GM19438 (cell line): ENCODE measurements at regions not wholly inside any gene's neighbourhood (a gene's known extent, or its start where the extent isn't known, plus 50 kb on each side); places are given as distances from the start of the nearest gene placed in this dataset.

ENCODE experiments used
- ATAC-seq: cut with Tn5 transposase; IDR thresholded peaks from one replicate; pipeline ENCODE4 v1.9.1; 2021; ENCODE audit warnings: low read depth; ENCODE audit not compliant: unreplicated experiment

DNA sequence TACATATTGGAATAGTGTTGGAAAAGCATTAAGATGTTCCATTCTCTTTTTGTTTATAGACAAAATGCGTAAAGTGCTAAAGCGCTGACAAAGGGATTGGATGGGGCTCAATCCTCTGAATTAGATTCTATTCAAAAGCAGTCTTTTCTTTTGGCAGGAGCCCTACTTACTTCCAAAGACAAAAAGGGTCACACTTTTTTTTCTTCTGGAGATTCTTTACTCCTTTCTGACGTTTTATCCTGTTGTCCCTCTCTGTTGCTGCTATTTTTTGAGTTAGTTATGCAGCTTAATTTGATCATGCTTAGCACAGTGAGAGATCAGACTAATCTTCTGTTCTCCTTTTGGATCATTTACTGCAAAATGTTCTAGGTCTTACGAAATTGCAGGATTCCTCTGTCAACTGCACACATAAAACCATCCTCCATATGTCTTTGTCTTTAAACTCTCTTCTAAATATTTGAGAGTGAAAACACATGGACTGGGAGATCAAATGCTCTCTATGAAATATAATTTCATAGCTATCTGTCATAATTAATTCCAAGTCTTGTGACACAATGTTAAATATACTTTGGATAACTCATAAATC, 656.4 kb upstream of the ADGRL2 start:
- ATAC-seq: no peak

DNA sequence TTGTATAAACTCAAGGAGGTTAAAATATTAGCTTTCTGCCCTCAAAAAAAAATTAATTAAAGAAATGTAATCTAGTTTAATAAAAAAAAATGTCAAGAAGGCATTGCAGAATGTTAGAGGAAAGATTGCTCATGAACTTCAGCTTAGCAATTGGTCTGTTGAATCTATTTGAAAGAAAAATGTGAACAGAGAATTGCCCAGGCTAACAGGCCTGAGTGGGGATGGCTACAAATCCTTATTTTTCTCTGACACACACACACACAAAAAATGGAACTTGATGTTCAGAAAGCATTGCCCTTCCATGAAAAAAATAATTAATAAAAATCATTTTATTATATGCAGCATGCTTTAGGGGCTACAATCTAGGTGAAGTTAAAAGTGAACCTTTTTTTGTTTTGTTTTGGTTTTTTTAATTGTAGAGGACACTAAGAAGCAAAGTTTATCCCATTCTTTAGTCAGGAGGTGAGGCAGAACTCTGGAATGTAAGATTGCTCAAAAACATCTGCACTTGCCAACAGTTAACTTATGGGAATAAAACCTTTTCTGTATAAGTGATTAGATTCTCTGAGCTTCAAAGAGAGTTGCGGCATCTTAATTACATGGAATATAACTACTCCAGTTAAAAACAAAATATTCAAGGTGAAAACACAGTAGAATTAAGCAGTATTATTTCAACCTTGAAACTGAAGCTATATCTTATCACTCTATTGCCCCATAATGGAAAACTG, 658.5 kb upstream of the ADGRL2 start:
- no peak for ATAC-seq

DNA sequence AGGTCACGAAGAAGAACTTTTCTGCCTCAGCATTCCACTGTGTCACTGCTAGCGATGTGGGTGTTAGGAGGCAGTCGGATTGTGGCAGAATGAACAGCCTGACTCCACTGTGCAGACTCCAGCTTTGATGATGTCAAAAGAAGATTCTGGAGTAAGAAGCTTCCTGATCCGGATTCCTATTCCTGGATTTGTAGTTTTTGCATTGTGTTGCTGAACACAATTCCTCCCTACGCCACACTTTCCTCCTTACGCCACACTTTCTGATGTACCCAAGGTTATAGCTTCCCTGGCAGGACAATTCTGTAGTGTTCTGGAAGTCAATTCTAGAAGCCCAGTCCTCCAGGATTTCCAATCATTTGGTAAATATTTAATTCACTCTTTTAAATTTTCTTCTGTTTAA, 665.2 kb upstream of the ADGRL2 start:
- no peak for ATAC-seq

DNA sequence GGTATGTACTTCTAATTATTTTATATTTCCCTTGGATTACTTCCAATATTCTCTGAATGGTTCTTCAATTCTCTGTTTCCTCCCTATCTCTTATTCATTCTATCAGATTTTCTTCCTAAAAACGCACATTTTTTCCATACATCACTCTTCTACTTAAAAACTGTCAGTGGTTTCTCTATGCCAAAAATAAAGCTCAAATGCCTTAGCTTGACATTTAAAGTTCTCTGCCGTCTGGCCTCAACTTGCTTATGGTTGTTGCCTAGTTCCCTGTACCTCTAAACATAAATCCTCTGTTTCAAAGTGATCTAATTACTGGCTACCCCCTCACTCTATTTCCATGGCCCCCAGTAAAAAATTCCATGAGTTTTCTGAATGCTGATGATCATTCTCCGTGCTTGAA, 671.0 kb upstream of the ADGRL2 start:
- ATAC-seq: no peak

DNA sequence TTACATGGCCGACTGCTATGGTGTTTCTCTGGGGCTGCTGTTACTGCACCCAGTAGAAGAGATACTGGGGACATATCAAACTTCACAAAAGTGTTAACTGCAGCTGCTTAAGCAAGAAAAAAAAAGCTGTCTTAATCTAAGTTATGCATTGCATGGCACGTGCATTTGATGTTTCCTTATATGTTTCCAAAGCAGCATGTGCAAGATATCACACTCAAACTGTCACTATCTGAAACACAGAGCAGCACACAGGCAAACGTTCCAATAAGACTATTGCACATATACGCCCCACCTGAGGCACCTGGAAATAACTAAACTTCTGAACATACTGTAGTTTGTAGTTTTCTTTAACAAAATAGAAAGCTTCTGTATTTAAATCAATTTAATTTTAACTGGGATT, 671.4 kb upstream of the ADGRL2 start:
- no peak for ATAC-seq

DNA sequence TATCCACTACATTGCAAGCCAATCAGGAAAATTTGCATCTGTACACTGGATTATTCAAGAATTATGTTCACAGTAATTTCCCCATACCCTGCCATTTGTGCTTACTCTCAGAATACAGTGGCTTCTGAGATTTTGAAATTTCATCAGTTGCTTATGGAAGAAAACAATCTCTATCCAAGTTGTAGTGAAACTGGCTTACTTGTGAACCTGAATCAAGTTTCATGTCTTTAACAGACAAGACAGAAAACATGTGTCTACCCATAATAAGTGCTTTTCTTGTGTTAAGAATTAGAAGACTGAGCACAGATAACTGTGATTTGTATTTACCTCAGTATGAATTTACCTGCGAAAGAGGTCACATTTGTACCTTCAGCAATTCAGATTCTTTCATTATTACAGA, 672.7 kb upstream of the ADGRL2 start:
- ATAC-seq: no peak

DNA sequence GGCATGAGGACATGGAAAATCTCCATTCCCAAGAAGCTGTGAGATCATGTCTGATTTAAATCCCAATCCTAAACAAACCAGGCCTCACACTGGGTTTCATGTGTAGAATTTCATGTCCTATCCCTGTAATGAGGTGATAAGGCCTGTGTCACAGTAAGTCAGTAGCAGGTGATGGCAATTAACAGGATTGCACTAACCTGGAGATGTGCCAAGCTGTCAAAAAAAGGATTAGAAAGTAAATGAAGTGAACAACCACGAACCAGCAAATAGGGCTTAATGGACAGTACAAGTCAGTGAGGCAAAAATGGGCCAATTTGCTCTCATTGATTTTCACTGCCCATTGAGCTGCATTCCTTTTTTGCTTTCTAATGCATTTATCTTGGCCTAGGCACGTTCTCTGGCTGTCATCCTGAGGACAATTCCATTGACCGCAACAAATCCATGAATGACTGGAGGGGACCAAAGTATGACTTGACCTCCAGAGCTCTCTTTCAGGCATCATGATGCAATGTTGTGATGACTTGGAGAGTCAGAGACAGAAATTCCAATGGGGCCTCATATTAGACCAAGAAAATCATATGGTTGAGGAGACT, 673.6 kb upstream of the ADGRL2 start:
- no peak for ATAC-seq

DNA sequence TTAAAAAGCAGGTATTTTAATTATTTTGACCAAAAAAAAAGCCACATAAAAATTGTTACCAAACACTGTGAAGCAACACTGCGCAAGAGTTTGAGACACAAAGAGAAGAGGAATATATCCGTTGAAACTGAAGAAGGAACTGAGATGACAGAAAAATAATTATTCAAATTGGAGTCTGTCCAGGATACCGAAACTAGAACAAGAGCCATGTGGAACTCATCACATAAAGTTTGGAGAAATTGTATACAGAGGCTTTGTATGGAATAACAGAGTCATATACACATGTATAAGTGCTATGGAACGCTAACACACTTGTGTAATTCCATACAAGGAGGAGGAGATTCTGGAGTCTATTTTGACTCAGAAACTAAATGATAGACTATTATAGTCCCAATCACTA, 675.1 kb upstream of the ADGRL2 start:
- no peak for ATAC-seq

DNA sequence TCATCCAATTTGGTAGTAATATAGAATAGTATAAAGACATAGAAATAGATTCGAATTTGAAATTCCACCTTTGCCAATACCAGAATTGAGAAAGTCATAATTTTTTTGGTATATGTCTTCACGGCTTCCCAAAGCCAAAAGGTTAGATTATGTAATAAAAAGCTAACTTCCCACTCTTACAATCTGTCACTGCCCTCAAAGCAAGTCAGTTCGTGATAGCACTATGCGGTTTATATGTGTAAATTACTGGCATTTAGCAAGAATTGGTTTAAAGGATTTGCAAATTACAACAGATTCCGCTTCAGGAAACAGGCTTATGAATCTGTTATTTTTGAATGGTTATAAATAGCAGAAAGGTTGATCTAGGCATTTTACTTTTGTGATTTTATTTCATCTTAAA, 679.4 kb upstream of the ADGRL2 start:
- ATAC-seq: no peak

DNA sequence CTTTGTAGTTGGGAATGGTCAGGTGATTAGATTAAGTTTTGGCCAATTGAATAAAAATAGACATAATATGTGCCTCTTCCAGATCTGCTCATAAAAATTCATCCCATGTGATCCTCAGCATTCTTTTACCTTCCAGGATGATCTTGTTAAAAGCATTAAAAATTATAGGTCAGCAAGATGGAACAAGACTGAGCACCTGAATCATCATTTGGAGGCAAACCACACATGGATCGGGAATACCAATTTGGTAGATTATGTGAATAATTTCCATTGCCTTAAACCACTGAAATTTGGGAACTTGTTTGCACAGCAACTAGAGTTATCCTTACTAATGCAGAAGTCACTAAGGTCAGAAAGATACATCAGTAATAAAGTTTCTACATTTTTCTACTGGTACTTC, 681.4 kb upstream of the ADGRL2 start:
- no peak for ATAC-seq

DNA sequence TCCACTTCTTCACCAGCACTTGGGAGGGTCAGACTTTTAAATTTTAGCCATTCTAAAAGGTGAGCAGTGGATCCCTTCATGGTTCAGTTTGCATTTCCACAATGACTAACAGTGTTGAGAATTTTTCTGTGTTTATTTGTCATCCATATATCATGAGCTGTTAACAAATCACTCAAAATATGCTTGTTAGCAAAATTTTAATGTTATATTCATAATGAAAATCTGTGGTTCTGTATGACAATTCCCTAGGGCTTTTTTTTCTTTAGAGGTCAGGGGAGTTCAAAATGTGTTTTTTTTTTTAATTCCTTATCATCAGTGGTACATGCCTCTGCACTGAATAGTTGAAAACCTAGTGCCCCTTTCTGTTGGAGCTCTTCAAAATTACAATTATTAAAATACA, 682.2 kb upstream of the ADGRL2 start:
- ATAC-seq: no peak

DNA sequence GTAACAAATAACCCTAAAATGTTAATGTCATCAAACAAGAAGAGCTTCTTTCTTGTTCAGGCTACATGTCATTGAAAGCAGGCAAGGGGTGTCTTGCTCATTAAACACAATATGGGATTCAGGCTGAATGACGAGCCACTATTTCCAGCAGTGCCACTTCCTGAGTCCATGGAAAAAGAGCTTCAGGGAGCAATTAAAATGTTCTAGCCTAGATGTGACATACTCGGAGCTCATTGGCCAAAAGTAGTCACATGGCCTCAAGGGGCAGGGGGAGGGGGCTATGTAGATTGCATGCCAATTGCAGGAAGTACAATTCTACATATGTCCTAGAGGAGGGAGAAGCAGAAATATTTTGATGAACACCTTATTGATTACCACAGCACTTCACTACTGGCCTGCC, 685.3 kb upstream of the ADGRL2 start:
- ATAC-seq: no peak

DNA sequence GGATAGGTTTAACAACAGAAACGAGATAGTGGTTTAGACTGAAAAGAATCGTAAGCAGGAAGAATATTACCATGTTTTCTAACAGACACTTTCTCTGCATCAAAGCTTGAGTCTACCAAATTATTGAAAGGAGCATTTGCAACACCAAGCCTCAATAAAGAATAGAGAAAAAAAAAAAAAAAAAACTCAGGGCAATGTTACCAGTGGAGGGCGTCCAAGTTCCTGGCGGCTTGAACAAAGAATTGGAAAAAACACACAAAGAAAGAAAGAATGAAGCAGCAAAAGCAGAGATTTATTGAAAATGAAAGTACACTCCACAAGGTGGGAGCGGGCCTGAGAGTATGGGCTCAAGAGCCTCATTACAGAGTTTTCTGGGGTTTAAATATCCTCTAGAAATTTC, 686.5 kb upstream of the ADGRL2 start:
- no peak for ATAC-seq

DNA sequence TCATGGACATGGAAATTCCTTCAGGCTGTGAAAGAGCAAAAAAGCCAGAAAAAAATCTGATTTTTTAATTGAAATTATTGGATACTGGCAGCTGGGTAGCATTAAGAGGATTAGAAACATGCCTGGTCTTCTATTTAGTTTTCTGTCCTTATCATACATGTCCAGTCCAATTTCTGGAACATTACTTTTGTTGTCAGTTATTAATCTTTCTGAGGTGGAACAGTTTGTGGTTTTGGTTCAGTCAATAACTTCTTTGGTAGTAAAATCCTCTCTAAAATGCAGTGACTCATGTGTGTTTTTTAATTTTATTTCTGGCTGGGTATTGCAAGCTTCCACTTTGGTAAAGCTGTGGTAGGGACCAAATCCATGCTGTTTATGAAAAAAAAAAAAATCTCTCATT, 687.0 kb upstream of the ADGRL2 start:
- no peak for ATAC-seq

DNA sequence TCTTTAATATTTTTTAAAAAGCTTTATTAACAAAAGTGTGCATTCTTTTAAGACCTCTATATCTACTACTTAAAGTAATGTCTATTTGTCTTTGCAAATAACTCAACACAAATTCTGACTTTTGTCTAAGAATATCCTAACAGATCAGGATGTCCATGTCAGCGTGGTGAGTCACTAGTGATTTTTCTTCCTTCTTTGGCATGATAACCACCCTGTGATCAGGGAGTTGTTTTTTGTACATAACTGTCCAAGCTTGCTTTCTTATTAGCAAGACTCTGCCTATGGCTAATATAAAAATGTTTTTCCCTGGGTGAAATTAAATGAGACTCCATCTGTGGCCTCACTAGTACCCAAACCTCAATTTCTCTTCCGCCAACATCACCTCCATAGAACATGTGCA, 688.9 kb upstream of the ADGRL2 start:
- ATAC-seq: no peak

DNA sequence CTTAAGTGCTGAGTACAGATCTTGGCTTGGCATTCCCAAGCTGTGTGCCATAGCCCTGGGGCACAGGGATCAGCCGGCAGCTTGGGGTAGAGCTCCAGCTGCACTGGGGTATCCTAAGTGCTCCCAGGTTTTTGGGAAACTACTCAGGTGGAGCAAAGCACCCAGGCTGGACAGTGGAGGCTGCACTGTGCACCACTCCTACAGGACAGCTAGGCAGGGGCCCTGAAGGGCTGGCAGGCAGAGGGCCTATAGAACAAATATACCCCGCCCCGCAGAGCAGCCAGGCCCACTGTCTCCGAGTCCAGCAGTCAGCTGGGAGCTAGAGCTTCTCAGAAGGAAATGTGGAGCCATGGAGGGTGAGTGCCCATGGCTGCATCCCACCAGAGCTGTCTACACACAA, 691.7 kb upstream of the ADGRL2 start:
- no peak for ATAC-seq

DNA sequence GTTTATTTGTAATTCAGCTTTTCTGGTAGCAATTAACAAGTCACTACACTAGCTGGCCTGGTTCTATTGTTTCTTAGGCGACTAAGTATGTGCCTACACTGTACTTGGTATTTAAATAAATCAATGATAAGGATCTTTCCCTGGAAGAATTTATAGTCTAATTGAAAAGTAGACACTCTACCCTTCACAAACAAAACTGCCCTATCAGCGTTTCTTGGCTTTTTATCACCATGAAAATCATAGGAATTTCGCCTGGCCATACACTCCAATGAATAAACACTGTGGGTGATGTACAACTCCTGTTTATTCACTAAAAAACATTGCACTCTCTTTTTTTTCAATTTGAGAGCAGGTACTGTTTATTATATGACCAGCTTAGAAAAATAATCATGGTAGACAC, 702.9 kb upstream of the ADGRL2 start:
- no peak for ATAC-seq

DNA sequence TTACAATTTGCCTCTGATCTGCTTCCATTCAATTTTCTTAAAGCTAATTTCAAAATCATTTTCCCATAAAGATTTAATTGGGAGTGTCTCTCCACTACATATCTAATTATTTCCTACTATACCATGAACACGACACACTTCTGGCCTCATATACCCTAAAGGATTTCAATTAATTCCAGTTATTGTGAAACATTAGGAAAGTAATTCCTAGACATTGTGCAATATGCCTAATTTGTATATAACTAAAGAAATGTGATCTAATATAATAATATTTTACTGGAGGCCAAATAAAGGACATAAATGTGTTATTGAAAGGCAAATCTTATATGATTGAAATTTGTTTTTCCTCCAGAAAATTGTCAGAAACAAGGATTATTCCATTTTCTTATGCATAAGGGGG, 727.2 kb upstream of the ADGRL2 start:
- no peak for ATAC-seq

DNA sequence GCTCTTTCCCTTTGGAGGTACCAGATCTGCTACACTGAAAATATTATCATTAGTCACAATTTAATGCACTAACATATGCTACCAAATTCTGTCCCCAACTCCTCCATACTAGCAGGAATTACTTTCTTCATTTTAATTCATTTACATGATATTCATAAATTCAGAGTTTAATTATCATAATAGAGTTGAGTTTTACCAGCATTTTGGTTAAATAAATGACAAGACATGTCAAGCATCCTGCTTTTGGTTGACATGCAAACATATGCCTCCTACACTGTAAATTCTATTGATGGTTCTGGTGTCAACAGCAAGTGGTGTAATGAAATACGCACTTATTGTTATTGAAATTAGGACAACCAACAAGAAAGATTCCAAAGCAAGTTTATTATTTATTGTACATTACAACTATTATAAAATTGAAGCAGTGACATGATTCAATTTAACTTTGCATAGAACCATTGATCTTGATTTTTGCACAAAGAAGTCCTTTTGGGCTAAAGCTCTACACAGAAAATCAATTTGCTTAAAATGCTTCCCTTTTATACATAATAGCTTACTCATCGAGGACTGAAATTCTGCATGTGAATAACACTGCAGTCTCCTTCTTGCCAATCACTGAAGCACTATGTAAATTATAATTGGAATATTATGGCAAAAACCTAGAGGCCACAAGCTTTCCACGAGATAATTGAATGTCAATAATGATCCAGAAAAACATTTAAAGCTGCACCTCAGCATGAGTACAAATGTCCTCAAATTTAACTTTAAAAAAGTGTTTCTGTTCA, 728.6 kb upstream of the ADGRL2 start:
- no peak for ATAC-seq

DNA sequence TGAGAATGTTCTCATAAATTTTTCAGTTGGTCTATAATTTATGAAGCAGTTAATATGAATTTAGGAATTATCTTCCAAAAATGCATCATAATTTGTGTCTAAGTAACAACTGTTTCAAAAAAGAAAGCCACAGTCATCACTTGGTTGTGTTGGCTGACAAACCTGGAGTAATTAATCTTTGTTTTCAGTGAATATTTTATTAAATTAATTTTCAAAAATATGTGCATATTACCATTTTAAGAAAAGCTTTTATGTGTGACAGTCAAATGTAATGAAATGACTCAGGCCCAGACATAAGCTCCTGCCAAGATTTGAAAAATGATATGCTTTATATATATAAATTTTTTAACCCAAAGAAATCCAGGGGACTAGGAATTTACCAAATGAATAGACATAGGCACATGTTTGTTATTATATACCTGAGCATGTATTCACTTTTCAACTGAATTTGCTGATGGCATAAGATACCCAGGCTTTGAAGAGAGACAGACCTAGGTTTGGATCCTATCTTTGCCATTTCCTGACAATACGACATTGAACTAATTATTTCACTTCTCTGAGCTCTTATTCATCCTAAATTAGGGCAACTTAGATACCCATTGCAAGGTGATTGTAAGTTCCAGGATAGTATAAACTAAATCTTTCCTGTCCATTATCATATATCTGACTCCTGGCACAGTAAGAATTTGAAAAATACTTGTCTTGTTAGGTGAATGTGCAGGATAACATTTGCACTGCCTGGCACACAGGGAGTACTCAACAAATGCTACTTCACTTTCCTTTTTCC, 729.5 kb upstream of the ADGRL2 start:
- ATAC-seq: no peak

DNA sequence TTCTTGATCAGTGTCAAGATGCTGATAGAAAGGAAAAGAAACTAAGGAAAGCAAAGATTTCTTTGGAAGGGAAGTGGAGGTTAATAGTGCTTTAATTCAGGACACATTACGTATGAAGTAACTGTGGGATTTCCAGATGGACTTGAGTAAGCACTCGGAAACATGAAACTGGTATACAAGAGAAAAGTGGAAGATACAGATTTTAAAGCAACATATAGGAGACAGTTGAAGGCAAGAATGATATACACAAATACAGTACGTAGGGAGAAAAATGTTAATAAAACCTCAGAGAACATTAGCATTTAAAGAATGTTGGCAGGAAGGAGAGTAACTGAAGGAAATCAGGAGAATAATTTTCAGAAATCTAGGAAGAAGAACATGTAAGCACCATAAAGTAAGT, 730.9 kb upstream of the ADGRL2 start:
- no peak for ATAC-seq
